Panc1 (cell line): ENCODE measurements at regions not wholly inside any gene's neighbourhood (a gene's known extent, or its start where the extent isn't known, plus 50 kb on each side); places are given as distances from the start of the nearest gene placed in this dataset.

ENCODE experiments used
- CTCF ChIP-seq: fragments of 450-650 bp; IDR thresholded peaks from 2 replicates; pipeline ENCODE4 v1.5.1; 2017; ENCODE audit warnings: mild to moderate bottlenecking
- POLR2AphosphoS5 ChIP-seq: IDR thresholded peaks from 2 replicates; pipeline ENCODE4 v1.6.1; 2012; ENCODE audit warnings: mild to moderate bottlenecking, low read depth, low read length, moderate library complexity
- SIN3A ChIP-seq: IDR thresholded peaks from 2 replicates; pipeline ENCODE4 v1.6.1; 2012; ENCODE audit warnings: low read depth, mild to moderate bottlenecking, low read length, moderate library complexity, borderline replicate concordance; ENCODE audit not compliant: insufficient read depth
- TCF7L2 ChIP-seq: IDR thresholded peaks from 2 replicates; pipeline ENCODE4 v1.6.1; 2011; ENCODE audit warnings: mild to moderate bottlenecking, low read depth, low read length, inconsistent platforms

DNA sequence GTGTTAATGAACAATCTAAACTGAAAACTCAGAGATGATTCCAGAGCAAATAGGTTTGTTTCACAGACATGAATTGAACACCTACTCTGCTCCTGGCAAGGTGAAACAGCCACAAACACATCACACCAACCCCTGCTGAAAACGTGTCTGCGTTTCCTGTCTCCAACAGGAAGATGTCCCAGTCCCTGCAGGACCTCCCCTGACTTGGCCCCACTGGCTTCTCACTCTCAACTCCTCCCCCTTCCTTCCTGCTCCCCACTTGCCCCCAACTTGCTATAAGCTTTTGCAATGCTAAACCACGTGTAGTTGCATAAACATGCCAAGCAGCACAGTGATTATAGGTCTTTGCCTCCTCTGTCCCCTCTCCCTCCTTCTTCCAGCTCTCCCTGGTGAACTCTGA is 567.6 kb downstream of the BCL11B start:
- TF ChIP-seq CTCF (no peak), POLR2AphosphoS5 (no peak), SIN3A (no peak), TCF7L2 (no peak)
